GM18502 (cell line): ENCODE measurements at regions not wholly inside any gene's neighbourhood (a gene's known extent, or its start where the extent isn't known, plus 50 kb on each side); places are given as distances from the start of the nearest gene placed in this dataset.
"Not testable (repeated sequence)": the region's sequence is repeated elsewhere in the genome, so short reads cannot be mapped to it uniquely, and the experiment has no call there.

Experiments used
- ATAC-seq: cut with Tn5 transposase; IDR thresholded peaks from one replicate; pipeline ENCODE4 v1.9.1; 2021; ENCODE audit warnings: mild to moderate bottlenecking; ENCODE audit not compliant: unreplicated experiment, poor library complexity

DNA sequence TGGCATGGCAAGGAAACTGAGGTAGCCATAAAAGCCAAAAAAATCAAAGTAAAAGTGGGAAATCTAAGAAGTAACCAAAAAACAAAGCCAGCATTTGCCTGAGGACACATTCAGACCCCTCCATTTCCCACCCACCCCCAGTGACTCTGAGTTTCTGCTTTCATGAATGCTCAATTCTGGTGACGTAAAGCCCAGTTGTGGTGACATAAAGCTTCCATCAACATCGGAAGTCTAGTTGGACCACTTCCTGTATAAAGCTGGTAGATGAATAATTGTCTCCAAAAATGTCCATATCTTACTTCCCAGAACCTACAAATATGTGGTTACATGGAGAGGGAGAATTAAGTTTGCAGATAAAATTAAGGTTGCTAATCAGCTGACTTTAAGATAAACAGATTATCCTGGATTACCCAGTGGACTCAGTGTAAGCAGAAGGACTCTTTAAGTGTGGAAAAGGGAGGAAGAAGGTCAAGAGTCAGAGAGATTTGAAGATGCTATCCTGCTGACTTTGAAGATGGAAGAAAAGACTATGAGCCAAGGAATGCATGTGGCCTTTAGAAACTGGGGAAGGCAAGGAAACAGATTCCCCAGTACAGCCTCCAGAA is 62.0 kb upstream of the ST3GAL6 start:
- ATAC-seq = no peak

DNA sequence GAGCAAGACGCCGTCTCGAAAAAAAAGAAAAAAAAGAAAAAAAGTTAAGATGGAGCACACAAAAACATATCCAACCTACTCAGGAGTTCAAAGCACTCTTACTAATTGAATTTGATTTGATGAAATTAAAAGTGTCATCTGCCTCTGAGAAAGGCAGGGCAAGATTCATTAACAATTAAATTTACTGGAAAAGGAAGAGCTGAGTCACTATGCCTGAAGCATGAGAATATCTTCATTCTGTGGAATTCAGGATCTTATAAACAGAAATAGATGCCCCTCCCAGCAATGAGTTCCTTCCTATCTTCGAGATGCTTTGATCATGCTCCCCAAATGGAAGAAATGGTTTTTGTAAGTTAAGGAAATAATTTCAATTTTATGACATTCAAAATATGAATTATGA is 61.0 kb upstream of the ST3GAL6 start:
- ATAC-seq = no peak

DNA sequence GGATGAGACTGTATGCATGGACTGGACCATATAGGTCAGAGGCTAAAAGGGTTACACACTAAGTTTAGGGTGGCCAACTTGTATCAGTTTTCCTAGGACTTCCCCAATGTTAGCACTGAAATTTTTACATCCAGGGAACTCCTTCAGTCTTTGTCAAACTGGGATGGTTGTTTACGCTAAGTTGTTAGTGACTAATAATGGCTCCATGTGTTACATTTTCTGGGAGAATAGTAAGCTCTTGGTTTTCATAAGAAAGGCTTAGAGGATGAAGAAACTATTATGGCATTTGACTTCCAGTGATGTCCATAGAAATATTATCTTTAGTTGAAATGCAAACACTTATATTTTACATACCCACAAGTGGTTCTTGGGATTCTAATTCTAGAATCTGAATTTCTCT is 57.9 kb upstream of the ST3GAL6 start:
- no peak for ATAC-seq

DNA sequence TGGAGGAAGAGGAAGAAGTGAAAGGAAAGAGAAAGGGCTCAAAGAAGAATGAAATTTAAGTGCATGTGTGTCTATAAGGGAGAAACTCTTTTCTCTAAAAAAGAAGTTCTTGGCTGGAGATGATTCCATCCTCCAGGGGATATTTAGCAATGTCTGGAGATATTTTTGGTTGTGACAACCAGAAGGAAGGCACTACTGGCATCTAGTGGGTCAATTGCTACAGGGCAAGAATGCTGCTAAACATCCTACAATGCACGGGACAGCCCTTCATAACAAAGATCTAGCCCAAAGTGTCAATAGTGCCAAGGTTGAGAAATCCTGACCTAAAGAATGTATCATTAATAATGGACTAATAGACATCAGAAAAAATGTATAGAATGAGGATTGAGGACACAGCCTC is 57.4 kb upstream of the ST3GAL6 start:
- no peak for ATAC-seq

DNA sequence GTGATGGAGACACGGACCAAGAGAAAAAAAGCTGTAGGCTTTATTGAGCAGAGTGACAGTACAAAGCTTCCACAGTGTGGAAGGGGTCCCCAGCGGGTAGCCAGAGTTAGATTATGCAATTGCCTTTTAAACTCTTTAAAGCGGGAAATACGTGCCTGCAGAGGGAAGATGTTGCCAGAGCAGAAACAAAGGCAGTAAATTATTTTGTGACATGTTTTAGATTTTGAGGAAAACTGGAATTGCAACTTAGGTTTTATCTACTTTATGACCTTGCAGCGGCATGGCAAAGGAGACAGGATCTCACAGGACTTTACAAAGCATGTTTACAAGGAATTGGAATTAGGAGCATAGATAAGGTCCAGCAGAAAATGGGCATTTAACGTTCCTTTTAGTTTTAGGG is 54.5 kb upstream of the ST3GAL6 start:
- not testable (repeated sequence) for ATAC-seq

DNA sequence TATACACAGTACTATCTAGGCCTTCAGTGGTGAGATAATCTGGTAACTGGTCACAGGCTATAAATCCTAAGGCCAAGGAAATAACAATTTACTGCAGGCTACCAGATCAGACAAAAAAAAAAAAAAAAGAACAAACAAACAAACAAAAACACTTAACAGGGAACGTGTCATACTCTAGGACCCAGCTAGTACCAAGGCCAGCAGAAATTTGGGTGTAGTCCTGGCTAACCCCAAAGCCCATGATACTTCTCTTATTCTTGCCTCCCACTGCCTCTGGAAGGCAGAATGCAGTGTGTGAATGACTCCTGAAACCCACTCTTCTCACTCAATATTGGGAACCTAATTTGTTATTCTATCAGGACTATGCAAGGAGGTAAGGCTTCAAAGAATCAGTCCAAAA is 53.7 kb upstream of the ST3GAL6 start:
- ATAC-seq = no peak

DNA sequence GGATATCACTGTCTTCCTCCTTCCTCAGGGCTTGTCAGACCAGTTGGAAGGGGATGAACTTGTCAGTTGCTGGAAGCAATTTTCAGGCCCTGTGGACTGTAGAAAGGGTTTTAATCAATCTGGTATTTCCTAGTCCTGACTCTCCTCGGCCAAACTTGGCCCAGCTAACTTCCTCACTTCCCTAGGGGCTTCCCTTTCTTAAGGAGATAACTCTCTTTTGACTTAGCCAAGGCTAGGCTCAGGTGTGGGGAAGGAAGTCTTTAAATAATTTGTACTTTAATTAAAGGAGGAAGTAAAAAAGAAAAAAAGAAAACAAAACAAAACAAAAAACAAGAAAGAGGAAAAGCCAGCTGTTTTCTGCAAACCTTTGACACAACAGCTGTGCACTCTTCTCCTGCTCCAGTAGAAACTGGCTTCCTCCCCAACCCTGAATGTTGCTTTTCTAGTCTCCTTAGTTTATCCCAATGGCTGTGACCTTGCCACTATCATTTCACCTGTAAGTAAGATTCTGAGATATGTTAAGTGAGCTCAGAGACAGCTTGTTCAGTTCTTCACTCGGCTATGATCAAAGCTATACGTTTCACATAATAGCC is 53.0 kb upstream of the ST3GAL6 start:
- ATAC-seq = no peak

DNA sequence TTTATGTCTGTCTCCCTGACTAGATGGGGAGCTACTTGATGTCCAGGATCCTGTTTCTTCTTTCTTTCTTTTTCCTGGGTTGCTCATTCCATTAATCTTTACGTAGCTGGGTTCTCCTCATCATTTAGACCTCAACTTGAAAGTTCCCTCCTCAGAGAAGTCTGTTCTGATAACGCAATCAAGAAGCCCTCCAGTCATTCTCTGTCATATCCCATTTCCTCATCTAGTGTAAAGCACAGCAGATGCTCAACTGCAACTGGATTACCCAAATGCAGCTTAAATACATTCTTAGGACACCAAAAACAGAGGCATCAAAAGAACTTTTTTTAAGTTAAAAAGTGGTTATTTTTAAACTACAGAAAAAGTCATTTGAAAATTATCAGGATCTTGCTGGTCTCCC is 51.7 kb upstream of the ST3GAL6 start:
- no peak for ATAC-seq

DNA sequence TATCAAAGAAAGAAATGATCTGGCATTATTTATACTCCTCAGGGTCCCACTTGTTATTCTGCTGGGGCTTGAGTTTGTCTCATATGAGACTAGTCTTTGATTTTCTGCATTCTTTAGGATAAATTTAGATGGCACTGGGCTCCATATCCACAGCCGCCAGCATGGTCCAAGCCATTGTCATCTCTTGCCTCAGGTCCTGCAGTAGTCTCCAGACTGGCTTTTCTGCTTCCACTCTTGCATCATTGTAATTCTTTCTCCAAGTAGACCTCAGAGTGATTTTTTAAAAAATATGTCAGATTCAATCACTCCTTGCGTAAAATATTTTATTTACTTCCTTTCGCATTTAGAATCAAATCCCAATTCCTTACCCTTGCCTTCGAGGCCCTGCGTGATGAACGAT is 50.4 kb upstream of the ST3GAL6 start:
- no peak for ATAC-seq

DNA sequence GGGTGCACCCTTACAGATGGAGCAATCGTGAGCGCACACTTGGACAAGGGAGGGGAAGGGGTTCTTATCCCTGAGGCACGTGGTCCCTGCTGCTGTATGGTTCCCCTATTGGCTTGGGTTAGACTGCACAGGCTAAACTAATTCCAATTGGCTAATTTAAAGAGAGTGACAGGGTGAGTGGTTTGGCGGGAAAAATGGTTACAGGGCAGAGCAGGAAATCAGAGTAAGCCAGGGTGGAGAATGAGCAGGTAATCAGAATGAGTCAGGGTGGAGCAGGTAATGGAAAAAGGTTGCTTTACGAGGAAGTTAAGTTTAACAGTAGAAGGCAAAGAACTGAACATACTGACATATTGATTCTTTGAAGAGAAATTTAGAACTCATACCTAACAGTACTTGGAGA is 49.8 kb upstream of the ST3GAL6 start:
- ATAC-seq = not testable (repeated sequence)
